ENCODE measurements at regions not wholly inside any gene's neighbourhood (a gene's known extent, or its start where the extent isn't known, plus 50 kb on each side); places are given as distances from the start of the nearest gene placed in this dataset.

- TF ChIP-seq POLR2A (IDR thresholded peaks at IDR 0.05; ENCODE audit: low read length) (no peak), GATA1 (IDR thresholded peaks at IDR 0.05; ENCODE audit: low read depth, low read length) (no peak)
Measured at GRCh38 chr20:22379472-22379871, 204.9 kb downstream of the FOXA2 start.

All from erythroblast (primary cell).